KMS-11 (cell line): ENCODE measurements at regions not wholly inside any gene's neighbourhood (a gene's known extent, or its start where the extent isn't known, plus 50 kb on each side); places are given as distances from the start of the nearest gene placed in this dataset.

Experiments
- H2AFZ ChIP-seq: fragments of 200-600 bp; sonication (generic); 2 replicates; pipeline ENCODE4 v1.6.1; 2016; ENCODE audit warnings: antibody characterized with exemption, mixed run types, low read depth
- H3K27ac ChIP-seq: fragments of 200-600 bp; sonication (generic); 2 replicates; pipeline ENCODE4 v1.6.1; 2016; ENCODE audit warnings: mild to moderate bottlenecking, mixed run types
- H3K27me3 ChIP-seq: fragments of 200-600 bp; sonication (generic); 2 replicates; pipeline ENCODE4 v1.6.1; 2017; ENCODE audit warnings: mild to moderate bottlenecking, low read depth, mixed run types, moderate library complexity; ENCODE audit not compliant: insufficient read depth
- H3K36me3 ChIP-seq: fragments of 200-600 bp; sonication (generic); 2 replicates; pipeline ENCODE4 v1.6.1; 2017; ENCODE audit warnings: mild to moderate bottlenecking, mixed run types; ENCODE audit not compliant: insufficient read depth
- H3K4me1 ChIP-seq: fragments of 200-600 bp; sonication (generic); 2 replicates; pipeline ENCODE4 v1.6.1; 2016; ENCODE audit warnings: mild to moderate bottlenecking, low read depth, mixed run types; ENCODE audit not compliant: poor library complexity, severe bottlenecking
- H3K4me2 ChIP-seq: fragments of 200-600 bp; sonication (generic); 2 replicates; pipeline ENCODE4 v1.7.0; 2016; ENCODE audit warnings: mild to moderate bottlenecking, mixed run types
- H3K4me3 ChIP-seq: fragments of 200-600 bp; sonication (generic); IDR thresholded peaks from 2 replicates; pipeline ENCODE4 v1.6.1; 2017; ENCODE audit warnings: low read depth, low read length, mixed read lengths; ENCODE audit not compliant: insufficient read depth
- H3K79me2 ChIP-seq: fragments of 200-600 bp; sonication (generic); 2 replicates; pipeline ENCODE4 v1.6.1; 2016; ENCODE audit warnings: low read depth, mixed run types; ENCODE audit not compliant: insufficient read depth
- H3K9ac ChIP-seq: fragments of 200-600 bp; sonication (generic); 2 replicates; pipeline ENCODE4 v1.6.1; 2016; ENCODE audit warnings: mild to moderate bottlenecking, mixed run types
- H4K20me1 ChIP-seq: fragments of 200-600 bp; sonication (generic); 2 replicates; pipeline ENCODE4 v1.6.1; 2016; ENCODE audit warnings: mild to moderate bottlenecking, mixed run types; ENCODE audit not compliant: insufficient read depth
- CTCF ChIP-seq: fragments of 200-600 bp; sonication (generic); conservative IDR thresholded peaks from 2 replicates; pipeline ENCODE4 v1.6.1; 2017; ENCODE audit warnings: low read depth, mild to moderate bottlenecking, antibody characterized with exemption, low read length, moderate library complexity, mixed read lengths

GRCh38 chrX:110477593-110478228, 119.1 kb downstream of the RTL9 start:
- Histone ChIP-seq H3K27me3 (no peaks in the 10 kb centered on the region), H3K4me2 (no peak overlapping the region), H3K4me1 (no peaks in the 10 kb centered on the region), H3K36me3 (no peaks in the 10 kb centered on the region), H4K20me1 (no peaks in the 10 kb centered on the region), H2AFZ (no peak overlapping the region), H3K79me2 (no peaks in the 10 kb centered on the region), H3K9ac (no peak overlapping the region), H3K27ac (no peak overlapping the region), H3K4me3 (no peak overlapping the region)
- TF ChIP-seq CTCF: no peak

- Histone ChIP-seq H3K27me3 (no peaks in the 10 kb centered on the region), H2AFZ (no peak overlapping the region), H3K4me2 (no peak overlapping the region), H4K20me1 (no peaks in the 10 kb centered on the region), H3K9ac (no peak overlapping the region), H3K36me3 (no peaks in the 10 kb centered on the region), H3K27ac (no peak overlapping the region), H3K4me1 (no peaks in the 10 kb centered on the region), H3K79me2 (no peaks in the 10 kb centered on the region), H3K4me3 (no peak overlapping the region)
- no peak for TF ChIP-seq CTCF
Measured at GRCh38 chrX:110491846-110492620, 133.4 kb downstream of the RTL9 start.

GRCh38 chrX:110504947-110505346, 146.3 kb downstream of the RTL9 start:
- Histone ChIP-seq H3K79me2 (no peaks in the 10 kb centered on the region), H3K4me3 (no peak overlapping the region), H4K20me1 (no peaks in the 10 kb centered on the region), H3K9ac (no peak overlapping the region), H2AFZ (no peak overlapping the region), H3K4me1 (no peaks in the 10 kb centered on the region), H3K27me3 (no peaks in the 10 kb centered on the region), H3K27ac (no peak overlapping the region), H3K36me3 (no peaks in the 10 kb centered on the region), H3K4me2 (no peak overlapping the region)
- TF ChIP-seq CTCF: no peak

GRCh38 chrX:110509755-110510532, 151.3 kb downstream of the RTL9 start:
- no peak overlapping the region for H3K27ac ChIP-seq
- H3K4me2 ChIP-seq: no peak overlapping the region
- no peak overlapping the region for H3K4me3 ChIP-seq
- no peaks in the 10 kb centered on the region for H3K79me2 ChIP-seq
- no peaks in the 10 kb centered on the region for H3K36me3 ChIP-seq
- H3K27me3 ChIP-seq: no peaks in the 10 kb centered on the region
- TF ChIP-seq CTCF: no peak
- no peak overlapping the region for H2AFZ ChIP-seq
- no peaks in the 10 kb centered on the region for H4K20me1 ChIP-seq
- no peak overlapping the region for H3K9ac ChIP-seq
- H3K4me1 ChIP-seq: no peaks in the 10 kb centered on the region
